HepG2 (cell line): ENCODE measurements at regions not wholly inside any gene's neighbourhood (a gene's known extent, or its start where the extent isn't known, plus 50 kb on each side); places are given as distances from the start of the nearest gene placed in this dataset.

Source experiments
- ATAC-seq: fragments of 200-7000 bp; cut with Tn5 transposase; 3 replicates; pipeline ENCODE4 v1.9.1; 2020; ENCODE audit warnings: mild to moderate bottlenecking, moderate library complexity
- BruUV-seq: library from RNA; stranded (reverse); fragments of 400-500 nt; replicated peaks from 2 replicates; lab custom pipeline; 2021; lab: Mats Ljungman, UMichigan
- CTCF ChIA-PET: fragments of 300-600 bp; formaldehyde crosslinking; extraction: SDS; loops from one replicate; lab custom pipeline; 2021; ENCODE audit warnings: low total read pairs, inconsistent platforms, low intra/inter-chr PET ratio; lab: Yijun Ruan, JAX
- POLR2A ChIA-PET: fragments of 350-600 bp; sonication (Branson Sonifier 250); formaldehyde crosslinking; loops from one replicate; lab custom pipeline; 2020; ENCODE audit warnings: antibody characterized with exemption, inconsistent platforms; lab: Yijun Ruan, JAX
- DNase-seq: peaks from one replicate; pipeline ENCODE4 v3.0.0-alpha.2; 2015; ENCODE audit warnings: low spot score
- FAIRE-seq: peaks from 3 replicates; lab custom pipeline; 2011; peaks lifted over from hg19 to GRCh38; lab: Jason Lieb, UNC
- H2AFZ ChIP-seq: one replicate; pipeline ENCODE4 v1.6.1; 2011; ENCODE audit warnings: low read length, inconsistent platforms
- H3K27ac ChIP-seq: fragments of 300-600 bp; 3 replicates; pipeline ENCODE4 v1.8.0; 2011; ENCODE audit warnings: mixed run types, mild to moderate bottlenecking, mixed read lengths, low read length, inconsistent platforms; ENCODE audit not compliant: insufficient read depth; ENCODE audit errors: extremely low read length
- H3K27me3 ChIP-seq, 2 experiments: fragments of 200-600 bp in 1 of 2; 2 replicates in 1 of 2; 3 replicates in 1 of 2; pipeline versions ENCODE4 v1.6.0 to v1.8.0; 2011; ENCODE audit warnings: low read length in 2 of 2, mild to moderate bottlenecking in 2 of 2, moderate library complexity in 2 of 2, inconsistent platforms in 1 of 2; ENCODE audit not compliant: insufficient read depth in 2 of 2, control insufficient read depth in 1 of 2
- H3K36me3 ChIP-seq, 2 experiments: fragments of 200-600 bp in 1 of 2; replicated peaks in 1 of 2; 2 replicates in 1 of 2; 3 replicates in 1 of 2; pipeline versions ENCODE4 v1.5.1 to v1.8.0; 2011; ENCODE audit warnings: low read length in 2 of 2, inconsistent platforms in 1 of 2; ENCODE audit not compliant: insufficient read depth in 2 of 2, control insufficient read depth in 1 of 2
- H3K4me1 ChIP-seq: 2 replicates; pipeline ENCODE4 v1.5.1; 2012; ENCODE audit warnings: low read length, inconsistent platforms; ENCODE audit not compliant: insufficient read depth
- H3K4me2 ChIP-seq: 2 replicates; pipeline ENCODE4 v1.6.0; 2011; ENCODE audit warnings: low read depth, low read length, inconsistent platforms
- H3K4me3 ChIP-seq, 3 experiments: fragments of 200-600 bp in 1 of 3; sonication (generic), shearing (Covaris generic) in 1 of 3; replicated peaks in 1 of 3; 2 replicates each; pipeline ENCODE4 v1.5.1; 2011 to 2016; ENCODE audit warnings: low read length in 3 of 3, inconsistent platforms in 2 of 3, low read depth in 2 of 3, mild to moderate bottlenecking in 2 of 3, control low read depth in 1 of 3, mixed read lengths in 1 of 3; ENCODE audit not compliant: insufficient read depth in 1 of 3
- H3K79me2 ChIP-seq: one replicate; pipeline ENCODE4 v1.6.1; 2011; ENCODE audit warnings: low read length, inconsistent platforms; ENCODE audit not compliant: insufficient read depth
- H3K9ac ChIP-seq: 2 replicates; pipeline ENCODE4 v1.6.0; 2011; ENCODE audit warnings: mild to moderate bottlenecking, low read depth, low read length, inconsistent platforms; ENCODE audit not compliant: insufficient read depth
- H3K9me3 ChIP-seq: 2 replicates; pipeline ENCODE4 v1.5.1; 2012; ENCODE audit warnings: mild to moderate bottlenecking, low read length
- H4K20me1 ChIP-seq: 2 replicates; pipeline ENCODE4 v1.6.0; 2011; ENCODE audit warnings: inconsistent platforms, mild to moderate bottlenecking, low read length, moderate library complexity; ENCODE audit not compliant: insufficient read depth
- CC2D1A ChIP-seq: sonication (generic); formaldehyde crosslinking; IDR thresholded peaks from 2 replicates; pipeline ENCODE4 v1.8.1; 2023; ENCODE audit warnings: mild to moderate bottlenecking, missing genetic modification reagents
- EP300 ChIP-seq, 3 experiments: sonication (generic) in 1 of 3; formaldehyde crosslinking in 1 of 3; IDR thresholded peaks; 2 replicates each; pipeline versions ENCODE4 v1.5.1 to v1.6.1; 2011 to 2020; ENCODE audit warnings: low read depth in 2 of 3, low read length in 2 of 3, borderline replicate concordance in 1 of 3, improper control_type of control experiment in 1 of 3, mild to moderate bottlenecking in 1 of 3, missing genetic modification reagents in 1 of 3, moderate library complexity in 1 of 3
- HNRNPL ChIP-seq: fragments of 200-400 bp; formaldehyde crosslinking; IDR thresholded peaks from 2 replicates; pipeline ENCODE4 v1.6.1; 2017; ENCODE audit warnings: mild to moderate bottlenecking, low read depth, low read length
- PHF5A ChIP-seq: IDR thresholded peaks from one replicate; pipeline ENCODE4 v1.6.1; 2018; ENCODE audit warnings: low read depth, missing genetic modification reagents; ENCODE audit not compliant: unreplicated experiment
- SNAI1 ChIP-seq: sonication (generic); formaldehyde crosslinking; IDR thresholded peaks from 2 replicates; pipeline ENCODE4 v1.5.0; 2020; ENCODE audit warnings: mild to moderate bottlenecking, missing genetic modification reagents, borderline replicate concordance
- TARDBP ChIP-seq: sonication (generic); formaldehyde crosslinking; IDR thresholded peaks from 2 replicates; pipeline ENCODE4 v1.8.0; 2022; ENCODE audit warnings: mild to moderate bottlenecking, missing genetic modification reagents
- WIZ ChIP-seq: sonication (generic); formaldehyde crosslinking; IDR thresholded peaks from 2 replicates; pipeline ENCODE4 v1.5.1; 2020; ENCODE audit warnings: mild to moderate bottlenecking, missing genetic modification reagents
- ZNF577 ChIP-seq: sonication (generic); formaldehyde crosslinking; IDR thresholded peaks from 2 replicates; pipeline ENCODE4 v1.4.0; 2020; ENCODE audit warnings: mild to moderate bottlenecking, low read depth, missing genetic modification reagents, borderline replicate concordance
- WGBS: methylation state at CpG from one replicate; pipeline ENCODE4 v1.1.6; 2017; ENCODE audit warnings: low lambda C conversion rate; 5-methylcytosine and 5-hydroxymethylcytosine counted together
- in situ Hi-C: cut with HindIII; loops from 2 replicates; pipeline ENCODE4 v1.10.0; 2017; ENCODE audit warnings: low pct_unique_long_range_greater_than_20kb; ENCODE audit not compliant: extremely low pct_ligation_motif_present
- intact Hi-C: fragments of 100-400 bp; cut with micrococcal nuclease; formaldehyde crosslinking; loops from one replicate; pipeline ENCODE4 v1.10.0; 2022; ENCODE audit not compliant: unreplicated experiment
- TF ChIP-seq, protein P1 (sequence below): sonication (generic); formaldehyde crosslinking; conservative IDR thresholded peaks from 2 replicates; pipeline ENCODE4 v1.8.0; 2022; ENCODE audit warnings: low read depth, missing genetic modification reagents

DNA sequence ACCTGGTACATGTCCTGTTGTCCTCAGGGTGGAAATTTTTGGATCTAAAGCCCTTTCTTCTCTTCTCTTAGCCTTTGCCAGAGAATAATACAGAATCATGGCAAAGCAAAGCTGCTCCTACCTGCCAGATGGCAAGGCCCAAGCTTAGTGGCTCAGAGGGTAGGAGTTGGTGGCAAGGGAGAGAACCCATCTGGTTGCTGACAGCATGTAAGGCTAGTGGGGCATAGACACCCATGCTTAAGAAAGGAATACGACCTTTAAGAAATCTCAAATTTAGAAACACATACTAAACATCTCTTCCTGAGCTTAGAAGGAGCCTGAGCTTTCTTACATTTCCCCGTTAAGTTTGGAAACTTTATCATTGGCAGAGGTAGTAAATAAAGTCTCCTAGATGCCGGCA is 395.0 kb upstream of the SOX9 start (continued):
- TF ChIP-seq PHF5A (CRISPR knock-in tag), result no peak

DNA sequence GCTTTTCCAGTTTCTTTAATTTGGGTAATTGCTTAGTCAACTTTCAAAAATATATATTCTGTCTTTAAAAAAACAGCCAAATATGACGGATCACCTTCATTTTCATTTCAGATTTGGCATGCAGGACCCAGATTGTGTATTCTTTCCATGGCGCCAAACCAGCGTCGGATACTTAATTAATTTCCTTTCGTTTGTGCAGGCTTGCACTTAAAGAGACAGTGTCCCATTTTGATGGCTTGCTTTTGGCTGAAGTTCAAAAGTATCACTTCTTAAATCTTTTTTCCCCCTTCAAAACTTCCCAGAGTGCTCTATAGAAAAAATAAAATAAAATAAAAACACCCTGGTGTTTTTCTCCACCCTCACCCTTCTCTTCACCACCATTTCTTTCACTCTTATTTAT is 394.5 kb upstream of the SOX9 start:
- ChIA-PET POLR2A (no interaction called here), CTCF (no interaction called here)
- Histone ChIP-seq H3K4me3 (no peak overlapping the region), H3K27ac (no peak overlapping the region), H3K9me3 (no peaks in the 10 kb centered on the region), H2AFZ (no peak overlapping the region), H3K36me3 (no peaks in the 10 kb centered on the region), H4K20me1 (no peaks in the 10 kb centered on the region), H3K79me2 (no peaks in the 10 kb centered on the region), H3K9ac (no peak overlapping the region), H3K27me3 (0 out of 5 replicates have a peak, but pooled peaks cover 0 to 4% of the 10 kb centered on the region in 2 experiments), H3K4me2 (no peak overlapping the region), H3K4me1 (no peaks in the 10 kb centered on the region)
- DNase-seq (no peak), ATAC-seq (no peak), FAIRE-seq (no peak)
- TF ChIP-seq ZNF577, result no peak
- TF ChIP-seq HNRNPL, result no peak
- TF ChIP-seq SNAI1 (CRISPR knock-in tag), result no peak
- no peak for TF ChIP-seq WIZ (CRISPR knock-in tag)
- no peak for TF ChIP-seq TARDBP (CRISPR knock-in tag)
- no peak for TF ChIP-seq CC2D1A (CRISPR knock-in tag)
- TF ChIP-seq, protein P1, sequence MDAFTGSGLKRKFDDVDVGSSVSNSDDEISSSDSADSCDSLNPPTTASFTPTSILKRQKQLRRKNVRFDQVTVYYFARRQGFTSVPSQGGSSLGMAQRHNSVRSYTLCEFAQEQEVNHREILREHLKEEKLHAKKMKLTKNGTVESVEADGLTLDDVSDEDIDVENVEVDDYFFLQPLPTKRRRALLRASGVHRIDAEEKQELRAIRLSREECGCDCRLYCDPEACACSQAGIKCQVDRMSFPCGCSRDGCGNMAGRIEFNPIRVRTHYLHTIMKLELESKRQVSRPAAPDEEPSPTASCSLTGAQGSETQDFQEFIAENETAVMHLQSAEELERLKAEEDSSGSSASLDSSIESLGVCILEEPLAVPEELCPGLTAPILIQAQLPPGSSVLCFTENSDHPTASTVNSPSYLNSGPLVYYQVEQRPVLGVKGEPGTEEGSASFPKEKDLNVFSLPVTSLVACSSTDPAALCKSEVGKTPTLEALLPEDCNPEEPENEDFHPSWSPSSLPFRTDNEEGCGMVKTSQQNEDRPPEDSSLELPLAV (CRISPR knock-in tag), result no peak
- no peak for TF ChIP-seq EP300 (IDR thresholded peaks at IDR 0.05; ENCODE audit: low read depth in 2 of 2, low read length in 2 of 2)
- no peak for TF ChIP-seq EP300 (CRISPR knock-in tag; IDR thresholded peaks at IDR 0.05; ENCODE audit: borderline replicate concordance)
- intact Hi-C loops, result no loop called here
- no TSS peak for BruUV-seq
- in situ Hi-C loops, result no loop called here
- WGBS, result 40% methylated on average over 5 of the region's 5 CpGs
